BLaER1 treated with 17β-estradiol and CSF1 and Interleukin-3, amounts not matched to agents 10 nM and 100 nM (cell line): ENCODE measurements at regions not wholly inside any gene's neighbourhood (a gene's known extent, or its start where the extent isn't known, plus 50 kb on each side); places are given as distances from the start of the nearest gene placed in this dataset.
"Not testable (repeated sequence)": the region's sequence is repeated elsewhere in the genome, so short reads cannot be mapped to it uniquely, and the experiment has no call there.

Source experiments
- H3K27ac ChIP-seq, 11 experiments: shearing (Covaris generic); formaldehyde crosslinking; 2 replicates each; pipeline ENCODE4 v1.8.1; 2022
- H3K27me3 ChIP-seq, 11 experiments: shearing (Covaris generic); formaldehyde crosslinking; 2 replicates each; pipeline ENCODE4 v1.8.1; 2022
- H3K36me3 ChIP-seq, 11 experiments: shearing (Covaris generic); formaldehyde crosslinking; 2 replicates each; pipeline ENCODE4 v1.8.1; 2022
- H3K4me1 ChIP-seq, 10 experiments: shearing (Covaris generic); formaldehyde crosslinking; 2 replicates each; pipeline ENCODE4 v1.8.1; 2022
- H3K4me2 ChIP-seq, 11 experiments: shearing (Covaris generic); formaldehyde crosslinking; 2 replicates each; pipeline ENCODE4 v1.8.1; 2022
- H3K4me3 ChIP-seq, 10 experiments: shearing (Covaris generic); formaldehyde crosslinking; 2 replicates each; pipeline ENCODE4 v1.8.1; 2022
- H3K9ac ChIP-seq, 11 experiments: shearing (Covaris generic); formaldehyde crosslinking; 2 replicates each; pipeline ENCODE4 v1.8.1; 2022
- H3K9me3 ChIP-seq, 11 experiments: shearing (Covaris generic); formaldehyde crosslinking; replicated peaks in 1 of 11; 2 replicates each; pipeline ENCODE4 v1.8.1; 2022
- H4K20me1 ChIP-seq, 11 experiments: shearing (Covaris generic); formaldehyde crosslinking; 2 replicates each; pipeline ENCODE4 v1.8.1; 2022
- Cebpa-rat ChIP-seq, 11 experiments: shearing (Covaris generic); IDR thresholded peaks; 2 replicates each; pipeline ENCODE4 v1.8.1; 2022

GRCh38 chr20:19867074-19867473 is 109.0 kb downstream of the RIN2 start:
- Histone ChIP-seq H3K36me3 (peaks cover 0 to 19% (median 11%) of the 10 kb centered on the region in 11 experiments; a peak in 13 of 22 replicates), H3K4me3 (no peak overlapping the region), H3K27me3 (no peaks in the 10 kb centered on the region), H3K4me2 (peak overlapping the region in 5 of 11 experiments; percentile 55 to 79 (median 66); a peak in 7 of 22 replicates), H3K9me3 (peaks cover 0 to 49% (median 19%) of the 10 kb centered on the region in 11 experiments; a peak in 17 of 22 replicates), H3K27ac (peak overlapping the region in 4 of 11 experiments; percentile 56 to 73 (median 66); a peak in 7 of 22 replicates), H4K20me1 (no peaks in the 10 kb centered on the region), H3K9ac (no peak overlapping the region), H3K4me1 (peaks cover 16 to 31% (median 22%) of the 10 kb centered on the region in 10 experiments)
- TF ChIP-seq Cebpa-rat (IDR thresholded peaks at IDR 0.05): no peak

DNA sequence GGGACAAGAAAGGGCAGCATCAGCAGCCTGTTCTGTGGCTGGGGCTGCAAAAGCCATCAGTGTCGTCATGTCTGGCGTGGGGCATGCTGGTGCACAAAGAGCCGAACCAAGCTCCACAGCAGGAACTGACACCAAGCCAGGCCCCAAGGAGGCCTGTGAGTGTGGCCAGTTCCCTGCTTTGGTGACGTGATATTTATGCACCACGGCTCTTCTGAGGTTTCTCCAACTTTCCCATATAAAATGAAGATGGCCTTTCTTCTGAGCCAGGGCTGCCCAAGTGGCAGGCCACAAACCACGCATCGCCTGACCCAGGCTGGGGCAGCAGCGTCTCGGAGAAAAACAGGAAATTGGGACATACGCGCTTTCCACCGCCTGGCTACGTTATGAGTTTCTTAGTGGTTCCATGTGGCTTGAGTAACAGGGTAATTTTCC is 109.9 kb downstream of the RIN2 start:
- Histone ChIP-seq H3K36me3 (peaks cover 0 to 28% (median 13%) of the 10 kb centered on the region in 11 experiments; a peak in 14 of 22 replicates), H3K4me1 (peaks cover 16 to 31% (median 22%) of the 10 kb centered on the region in 10 experiments), H4K20me1 (no peaks in the 10 kb centered on the region), H3K27me3 (no peaks in the 10 kb centered on the region), H3K9ac (peak overlapping the region in 5 of 11 experiments; percentile 17 to 38 (median 23); a peak in 4 of 22 replicates), H3K27ac (peak overlapping the region; percentile 16 to 73 (median 61); a peak in 19 of 22 replicates), H3K4me2 (peak overlapping the region; percentile 32 to 79 (median 61); a peak in 19 of 22 replicates), H3K4me3 (no peak overlapping the region), H3K9me3 (peaks cover 0 to 57% (median 24%) of the 10 kb centered on the region in 11 experiments; a peak in 17 of 22 replicates)
- TF ChIP-seq Cebpa-rat (IDR thresholded peaks at IDR 0.05): peak in 6 of 11 experiments; percentile 35 to 71 (median 60); a peak in 7 of 22 replicates

DNA sequence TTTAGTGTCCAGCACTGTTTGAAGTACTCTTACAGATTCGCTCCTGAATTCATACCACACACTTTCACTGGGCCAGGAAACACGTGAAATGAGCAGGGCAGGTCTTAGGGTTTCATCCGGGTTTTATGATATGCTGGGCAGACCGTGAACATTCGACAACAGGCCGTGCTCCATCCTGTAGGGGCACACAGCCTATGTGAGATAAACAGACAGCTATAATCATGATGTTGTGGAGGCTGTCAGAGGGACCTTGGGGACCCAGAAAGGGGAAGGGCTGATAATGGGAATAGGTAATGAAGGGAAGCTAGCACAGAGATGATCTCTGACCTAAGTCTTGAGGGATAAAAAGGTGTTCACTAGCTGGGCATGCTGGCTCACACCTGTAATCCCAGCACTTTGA is 110.4 kb downstream of the RIN2 start:
- peak overlapping the region; percentile 32 to 79 (median 61); a peak in 19 of 22 replicates for H3K4me2 ChIP-seq
- peak overlapping the region; percentile 16 to 73 (median 61); a peak in 20 of 22 replicates for H3K27ac ChIP-seq
- peaks cover 16 to 31% (median 22%) of the 10 kb centered on the region in 10 experiments for H3K4me1 ChIP-seq
- H4K20me1 ChIP-seq: no peaks in the 10 kb centered on the region
- TF ChIP-seq Cebpa-rat (IDR thresholded peaks at IDR 0.05): no peak
- no peak overlapping the region for H3K4me3 ChIP-seq
- H3K9me3 ChIP-seq: peaks cover 0 to 62% (median 29%) of the 10 kb centered on the region in 11 experiments; a peak in 18 of 22 replicates
- peaks cover 0 to 33% (median 13%) of the 10 kb centered on the region in 11 experiments; a peak in 14 of 22 replicates for H3K36me3 ChIP-seq
- H3K9ac ChIP-seq: peak overlapping the region in 4 of 11 experiments; percentile 6 to 31 (median 25); a peak in 3 of 22 replicates
- no peaks in the 10 kb centered on the region for H3K27me3 ChIP-seq

DNA sequence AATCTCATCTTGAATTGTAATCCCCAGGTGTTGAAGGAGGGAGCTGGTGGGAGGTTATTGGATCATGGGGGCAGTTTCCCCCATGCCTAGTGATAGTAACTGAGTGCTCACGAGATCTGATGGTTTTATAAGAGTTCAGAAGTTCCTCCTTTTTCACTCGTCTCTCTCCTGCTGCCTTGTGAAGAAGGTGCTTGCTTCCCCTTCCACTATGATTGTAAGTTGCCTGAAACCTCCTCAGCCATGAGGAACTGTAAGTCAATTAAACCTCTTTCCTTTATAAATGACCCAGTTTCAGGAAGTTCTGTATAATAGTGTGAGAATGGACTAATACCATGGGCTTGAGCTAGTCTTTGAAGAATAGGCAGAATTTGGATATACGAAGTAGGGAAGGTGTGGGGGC is 113.9 kb downstream of the RIN2 start:
- Histone ChIP-seq H3K4me3 (no peak overlapping the region), H3K4me1 (peaks cover 14 to 42% (median 35%) of the 10 kb centered on the region in 10 experiments), H3K4me2 (no peak overlapping the region), H3K9ac (no peak overlapping the region), H3K27me3 (no peaks in the 10 kb centered on the region), H3K36me3 (peaks cover 0 to 43% (median 13%) of the 10 kb centered on the region in 11 experiments; a peak in 14 of 22 replicates), H3K9me3 (peaks cover 4 to 69% (median 40%) of the 10 kb centered on the region in 11 experiments; a peak in 19 of 22 replicates), H4K20me1 (no peaks in the 10 kb centered on the region), H3K27ac (no peak overlapping the region)
- TF ChIP-seq Cebpa-rat (IDR thresholded peaks at IDR 0.05): no peak

DNA sequence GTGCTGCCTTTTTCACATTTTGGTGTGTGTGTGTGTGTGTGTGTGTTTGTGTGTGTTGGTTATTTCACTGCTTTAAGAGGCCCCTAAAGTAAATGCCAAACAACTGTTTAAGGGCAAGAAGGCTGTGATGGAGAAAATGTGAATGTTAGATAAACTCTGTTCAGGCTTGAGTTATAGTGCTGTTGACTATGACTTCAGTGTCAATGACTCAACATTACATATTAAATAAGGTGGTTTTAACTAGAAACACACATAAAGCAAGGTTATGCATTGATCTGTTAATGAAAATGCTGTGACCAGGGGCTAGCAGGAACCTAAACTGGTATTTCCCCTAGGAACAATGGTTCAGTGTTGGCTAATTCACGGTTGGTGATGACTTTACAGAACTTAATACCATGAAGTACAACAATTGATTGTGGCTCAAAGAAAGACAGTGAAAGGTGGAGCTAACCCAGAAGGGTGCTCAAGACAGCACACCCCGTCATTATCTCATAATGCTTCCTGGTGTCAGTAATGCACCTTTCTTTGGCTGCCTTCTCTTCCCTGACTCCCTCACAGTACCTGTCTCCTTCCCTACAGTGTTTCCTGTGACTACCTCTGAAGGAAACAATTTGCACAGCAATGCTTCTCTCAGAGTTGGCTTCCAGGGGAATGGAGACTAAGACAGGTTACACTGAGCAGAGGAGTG is 116.1 kb downstream of the RIN2 start:
- H3K27me3 ChIP-seq: no peaks in the 10 kb centered on the region
- H3K9ac ChIP-seq: no peak overlapping the region
- no peaks in the 10 kb centered on the region for H4K20me1 ChIP-seq
- no peak overlapping the region for H3K4me3 ChIP-seq
- H3K4me2 ChIP-seq: no peak overlapping the region
- H3K27ac ChIP-seq: no peak overlapping the region
- peaks cover 5 to 28% (median 15%) of the 10 kb centered on the region in 10 experiments; a peak in 18 of 20 replicates for H3K4me1 ChIP-seq
- peaks cover 0 to 48% (median 13%) of the 10 kb centered on the region in 11 experiments; a peak in 14 of 22 replicates for H3K36me3 ChIP-seq
- no peak for TF ChIP-seq Cebpa-rat (IDR thresholded peaks at IDR 0.05)
- peaks cover 4 to 51% (median 34%) of the 10 kb centered on the region in 11 experiments; a peak in 19 of 22 replicates for H3K9me3 ChIP-seq

DNA sequence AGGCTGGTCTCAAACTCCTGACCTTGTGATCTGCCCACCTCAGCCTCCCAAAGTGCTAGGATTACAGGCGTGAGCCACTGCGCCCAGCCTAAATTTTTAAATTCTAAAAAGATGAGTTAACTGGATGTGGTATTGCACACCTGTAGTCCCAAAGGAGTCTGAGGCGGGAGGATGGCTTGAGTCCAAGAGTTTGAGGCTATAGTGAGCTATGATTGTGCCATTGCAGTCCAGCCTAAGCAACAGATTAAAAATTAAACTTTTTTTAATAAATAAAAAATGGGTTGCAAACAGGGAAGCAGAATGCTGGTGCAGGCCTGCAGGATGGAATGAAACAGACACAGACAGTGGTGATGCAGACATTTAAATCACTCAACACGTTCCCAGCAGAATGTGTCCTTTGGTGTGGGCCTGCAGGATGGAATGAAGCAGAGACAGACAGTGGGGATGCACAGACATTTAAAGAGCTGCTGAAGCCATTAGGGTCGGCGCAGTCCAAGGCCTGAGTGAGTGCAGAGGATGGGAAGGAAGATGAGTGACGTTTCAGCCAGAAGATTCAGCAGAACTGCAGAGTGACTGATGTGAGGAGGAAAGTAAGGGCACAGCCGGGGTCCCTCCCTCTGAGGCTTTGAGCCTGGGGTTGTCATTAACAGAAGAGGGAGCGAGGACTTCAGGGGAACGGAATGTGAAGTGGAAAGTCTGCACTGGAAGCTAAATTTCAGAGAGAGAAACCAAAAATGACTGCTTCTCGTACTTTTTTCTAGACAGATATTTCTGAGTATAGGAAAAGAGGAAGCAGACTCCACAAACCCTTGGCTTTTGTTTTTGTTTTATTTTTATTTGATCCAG is 117.5 kb downstream of the RIN2 start:
- Histone ChIP-seq H3K27me3 (no peaks in the 10 kb centered on the region), H3K4me2 (peak overlapping the region; percentile 2 to 77 (median 47); a peak in 18 of 22 replicates), H3K36me3 (peaks cover 0 to 46% (median 13%) of the 10 kb centered on the region in 11 experiments; a peak in 14 of 22 replicates), H3K9ac (peak overlapping the region in 8 of 11 experiments; percentile 1 to 55 (median 38); a peak in 10 of 22 replicates), H3K4me1 (peaks cover 5 to 28% (median 15%) of the 10 kb centered on the region in 10 experiments; a peak in 18 of 20 replicates), H4K20me1 (no peaks in the 10 kb centered on the region), H3K27ac (peak overlapping the region in 9 of 11 experiments; percentile 7 to 62 (median 50); a peak in 14 of 22 replicates), H3K9me3 (peaks cover 4 to 39% (median 34%) of the 10 kb centered on the region in 11 experiments; a peak in 19 of 22 replicates), H3K4me3 (peak overlapping the region in 2 of 10 experiments; percentile 11 to 35; a peak in 2 of 20 replicates)
- TF ChIP-seq Cebpa-rat (IDR thresholded peaks at IDR 0.05): no peak

DNA sequence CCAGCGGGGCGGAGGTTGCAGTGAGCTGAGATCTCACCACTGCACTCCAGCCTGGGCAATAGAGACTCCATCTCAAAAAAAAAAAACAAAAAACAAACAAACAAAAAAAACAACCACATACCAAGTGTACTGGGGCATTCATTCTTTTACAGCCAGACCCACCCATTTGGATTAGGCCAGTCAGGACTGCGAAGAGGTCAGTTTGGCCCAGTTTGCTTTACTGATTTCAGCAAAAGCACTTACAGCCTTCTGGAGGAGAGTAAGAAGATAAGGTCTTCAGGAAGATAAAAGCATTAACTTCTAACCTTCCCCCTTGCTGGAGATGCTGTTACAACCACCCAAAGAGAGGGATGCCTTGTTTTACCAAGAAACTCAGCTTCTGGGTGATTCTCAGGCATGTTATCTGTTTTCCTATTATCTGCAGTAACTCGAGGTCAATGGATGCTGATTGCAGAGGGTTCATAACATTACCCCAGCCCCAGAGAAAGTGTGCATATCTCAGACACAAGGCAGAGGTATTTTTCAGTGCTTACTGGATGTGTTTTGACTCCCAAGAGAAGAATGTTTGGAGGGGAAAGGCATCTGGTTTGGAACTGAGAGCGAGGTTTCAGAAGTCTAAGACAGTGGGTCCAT is 118.9 kb downstream of the RIN2 start:
- Histone ChIP-seq H3K27me3 (no peaks in the 10 kb centered on the region), H4K20me1 (no peaks in the 10 kb centered on the region), H3K27ac (peak overlapping the region in 3 of 11 experiments; percentile 7 to 62 (median 59); a peak in 4 of 22 replicates), H3K9me3 (peaks cover 4 to 27% (median 24%) of the 10 kb centered on the region in 11 experiments; a peak in 19 of 22 replicates), H3K9ac (no peak overlapping the region; a peak in 1 of 22 replicates), H3K4me2 (peak overlapping the region in 6 of 11 experiments; percentile 47 to 77 (median 60); a peak in 12 of 22 replicates), H3K4me1 (peaks cover 5 to 28% (median 15%) of the 10 kb centered on the region in 10 experiments; a peak in 18 of 20 replicates), H3K36me3 (peaks cover 0 to 37% (median 9%) of the 10 kb centered on the region in 11 experiments; a peak in 14 of 22 replicates), H3K4me3 (no peak overlapping the region)
- TF ChIP-seq Cebpa-rat (IDR thresholded peaks at IDR 0.05): no peak

DNA sequence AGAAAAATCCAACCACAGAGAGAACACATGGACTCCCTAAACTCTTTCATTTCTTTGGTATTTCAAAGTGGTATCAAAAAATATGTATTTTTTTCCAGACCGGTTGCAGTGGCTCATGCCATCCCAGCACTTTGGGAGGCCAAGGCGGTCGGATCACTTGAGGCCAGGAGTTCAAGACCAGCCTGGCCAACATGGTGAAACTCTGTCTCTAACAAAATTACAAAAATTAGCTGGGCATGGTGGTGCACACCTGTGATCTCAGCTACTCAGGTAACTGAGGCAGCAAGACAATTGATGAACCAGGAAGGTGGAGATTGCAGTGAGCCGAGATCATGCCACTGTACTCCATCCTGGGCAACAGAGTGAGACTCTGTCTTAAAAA is 121.8 kb downstream of the RIN2 start:
- H3K4me2 ChIP-seq, H3K9ac ChIP-seq, H3K4me3 ChIP-seq, H4K20me1 ChIP-seq, H3K9me3 ChIP-seq, H3K27me3 ChIP-seq, H3K27ac ChIP-seq: not testable (repeated sequence)
- Histone ChIP-seq H3K36me3 (peaks cover 0 to 12% (median 0%) of the 10 kb centered on the region in 11 experiments; a peak in 3 of 22 replicates), H3K4me1 (peaks cover 12 to 31% (median 21%) of the 10 kb centered on the region in 10 experiments; a peak in 19 of 20 replicates)
